OCI-LY1 (cell line): ENCODE measurements at regions not wholly inside any gene's neighbourhood (a gene's known extent, or its start where the extent isn't known, plus 50 kb on each side); places are given as distances from the start of the nearest gene placed in this dataset.

Experiments
- H2AFZ ChIP-seq: fragments of 200-600 bp; sonication (generic), shearing (Covaris generic); 2 replicates; pipeline ENCODE4 v1.6.0; 2014; ENCODE audit warnings: antibody characterized with exemption, mild to moderate bottlenecking, low read length
- H3F3A ChIP-seq: fragments of 200-600 bp; sonication (generic), shearing (Covaris generic); 2 replicates; pipeline ENCODE4 v1.6.0; 2014; ENCODE audit warnings: mild to moderate bottlenecking, antibody characterized with exemption, low read length, moderate library complexity; ENCODE audit not compliant: insufficient read depth
- H3K27ac ChIP-seq: fragments of 200-600 bp; sonication (generic); 2 replicates; pipeline ENCODE4 v1.5.1; 2014; ENCODE audit warnings: low read length, mixed run types, mild to moderate bottlenecking, low read depth; ENCODE audit not compliant: poor library complexity, severe bottlenecking
- H3K27me3 ChIP-seq: fragments of 200-600 bp; sonication (generic); 2 replicates; pipeline ENCODE4 v1.6.0; 2014; ENCODE audit warnings: antibody characterized with exemption, mild to moderate bottlenecking, low read length, moderate library complexity; ENCODE audit not compliant: insufficient read depth
- H3K36me3 ChIP-seq: fragments of 200-600 bp; sonication (generic); 2 replicates; pipeline ENCODE4 v1.6.1; 2014; ENCODE audit warnings: mild to moderate bottlenecking, antibody characterized with exemption, low read length, moderate library complexity, mixed read lengths; ENCODE audit not compliant: insufficient read depth
- H3K4me1 ChIP-seq: fragments of 200-600 bp; sonication (generic); 2 replicates; pipeline ENCODE4 v1.5.1; 2014; ENCODE audit warnings: mild to moderate bottlenecking, low read length, moderate library complexity; ENCODE audit not compliant: insufficient read depth, severe bottlenecking
- H3K4me2 ChIP-seq: fragments of 200-600 bp; sonication (generic), shearing (Covaris generic); 2 replicates; pipeline ENCODE4 v1.6.1; 2014; ENCODE audit warnings: low read length
- H3K4me3 ChIP-seq: fragments of 200-600 bp; sonication (generic); 2 replicates; pipeline ENCODE4 v1.5.1; 2014; ENCODE audit warnings: low read length, low read depth, mild to moderate bottlenecking, mixed read lengths; ENCODE audit not compliant: poor library complexity, severe bottlenecking
- H3K79me2 ChIP-seq: fragments of 200-600 bp; shearing (Covaris generic); 2 replicates; pipeline ENCODE4 v1.6.1; 2016; ENCODE audit warnings: mixed run types, low read length, mixed read lengths; ENCODE audit not compliant: insufficient read depth
- H3K9ac ChIP-seq: fragments of 200-600 bp; sonication (generic), shearing (Covaris generic); 2 replicates; pipeline ENCODE4 v1.6.1; 2014; ENCODE audit warnings: mild to moderate bottlenecking, low read length, mixed read lengths
- H3K9me2 ChIP-seq: fragments of 200-600 bp; sonication (generic), shearing (Covaris generic); 2 replicates; pipeline ENCODE4 v1.6.1; 2014; ENCODE audit warnings: low read depth, mild to moderate bottlenecking, low read length, mixed read lengths
- H3K9me3 ChIP-seq: fragments of 200-600 bp; shearing (Covaris generic); 2 replicates; pipeline ENCODE4 v1.6.1; 2014; ENCODE audit warnings: low read length, mixed read lengths
- H4K20me1 ChIP-seq: fragments of 200-600 bp; sonication (generic), shearing (Covaris generic); 2 replicates; pipeline ENCODE4 v1.6.0; 2016; ENCODE audit warnings: mild to moderate bottlenecking, low read length; ENCODE audit not compliant: insufficient read depth
- CTCF ChIP-seq: fragments of 200-600 bp; sonication (generic), shearing (Covaris generic); IDR thresholded peaks from 2 replicates; pipeline ENCODE4 v1.5.1; 2017; ENCODE audit warnings: mild to moderate bottlenecking, antibody characterized with exemption, low read length, moderate library complexity, mixed read lengths
- EZH2 ChIP-seq: fragments of 200-600 bp; sonication (generic), shearing (Covaris generic); IDR thresholded peaks from 2 replicates; pipeline ENCODE4 v1.8.0; 2017; ENCODE audit warnings: borderline replicate concordance, mixed run types, mild to moderate bottlenecking, antibody characterized with exemption, low read length, moderate library complexity, mixed read lengths

DNA sequence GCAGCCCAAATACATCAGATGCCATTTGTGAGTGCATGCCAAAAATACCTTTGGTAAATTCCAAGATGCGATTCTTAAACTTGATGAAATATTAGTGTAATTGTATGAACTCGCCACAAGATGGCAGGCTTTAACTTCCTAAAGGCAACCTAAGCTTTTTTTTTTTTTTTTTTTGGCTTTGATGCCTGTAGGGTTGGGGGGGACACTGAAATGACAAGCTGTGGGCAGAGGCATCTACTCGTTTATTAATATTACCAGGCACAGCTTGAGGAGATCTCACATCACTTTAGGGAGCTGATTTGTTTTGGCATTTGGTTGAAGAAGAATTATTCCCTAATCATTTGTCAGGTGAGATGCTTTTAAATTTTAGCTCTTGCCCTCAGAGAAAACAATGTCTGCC, 126.7 kb upstream of the CCDC196 start:
- H3K79me2 ChIP-seq = no peaks in the 10 kb centered on the region
- no peaks in the 10 kb centered on the region for H3K4me1 ChIP-seq
- H3K4me2 ChIP-seq = no peak overlapping the region
- H2AFZ ChIP-seq = no peak overlapping the region
- H3F3A ChIP-seq = no peaks in the 10 kb centered on the region
- H3K9me2 ChIP-seq = no peaks in the 10 kb centered on the region
- H3K27ac ChIP-seq = no peak overlapping the region
- no peak overlapping the region for H3K9ac ChIP-seq
- H4K20me1 ChIP-seq = no peaks in the 10 kb centered on the region
- TF ChIP-seq EZH2 = no peak
- TF ChIP-seq CTCF = peak; percentile 65
- H3K36me3 ChIP-seq = no peaks in the 10 kb centered on the region
- H3K9me3 ChIP-seq = no peaks in the 10 kb centered on the region
- H3K4me3 ChIP-seq = no peak overlapping the region
- no peaks in the 10 kb centered on the region for H3K27me3 ChIP-seq

- Histone ChIP-seq H3K9me2 (no peaks in the 10 kb centered on the region), H3K79me2 (no peaks in the 10 kb centered on the region), H3K4me2 (no peak overlapping the region), H3K9ac (no peak overlapping the region), H3K4me3 (no peak overlapping the region), H3K4me1 (no peaks in the 10 kb centered on the region), H3K9me3 (no peaks in the 10 kb centered on the region), H3K27ac (no peak overlapping the region), H3K27me3 (no peaks in the 10 kb centered on the region), H3K36me3 (no peaks in the 10 kb centered on the region), H3F3A (no peaks in the 10 kb centered on the region), H4K20me1 (no peaks in the 10 kb centered on the region), H2AFZ (no peak overlapping the region)
- TF ChIP-seq EZH2 (no peak), CTCF (no peak)
Measured at GRCh38 chr14:66360366-66360926, 125.7 kb upstream of the CCDC196 start.

DNA sequence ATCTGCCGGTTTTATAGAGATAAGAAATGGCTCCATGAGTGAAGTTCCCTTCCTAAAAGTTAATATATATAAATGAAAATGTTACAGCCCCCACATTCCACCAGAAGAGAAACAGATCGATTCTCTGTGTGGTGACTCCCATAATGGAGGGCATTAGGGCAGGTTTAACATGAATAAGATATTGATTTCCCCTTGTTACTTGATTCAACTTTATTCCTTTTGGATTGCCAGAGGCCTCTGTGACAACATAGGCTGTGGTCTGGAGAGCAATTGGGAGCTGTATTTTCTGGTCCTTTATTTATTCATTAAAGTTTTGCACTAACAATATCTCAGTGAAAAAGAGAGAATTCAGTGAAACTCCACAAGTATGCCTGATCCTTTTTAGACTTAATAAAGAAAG, 125.2 kb upstream of the CCDC196 start:
- H3K4me3 ChIP-seq = no peak overlapping the region
- TF ChIP-seq EZH2 (no peak), CTCF (no peak)
- no peak overlapping the region for H3K27ac ChIP-seq
- no peaks in the 10 kb centered on the region for H3K4me1 ChIP-seq
- no peaks in the 10 kb centered on the region for H3F3A ChIP-seq
- no peaks in the 10 kb centered on the region for H3K9me3 ChIP-seq
- no peaks in the 10 kb centered on the region for H3K27me3 ChIP-seq
- H3K4me2 ChIP-seq = no peak overlapping the region
- H2AFZ ChIP-seq = no peak overlapping the region
- H3K36me3 ChIP-seq = no peaks in the 10 kb centered on the region
- no peak overlapping the region for H3K9ac ChIP-seq
- no peaks in the 10 kb centered on the region for H4K20me1 ChIP-seq
- no peaks in the 10 kb centered on the region for H3K79me2 ChIP-seq
- no peaks in the 10 kb centered on the region for H3K9me2 ChIP-seq
